HepG2 (cell line): ENCODE measurements at regions not wholly inside any gene's neighbourhood (a gene's known extent, or its start where the extent isn't known, plus 50 kb on each side); places are given as distances from the start of the nearest gene placed in this dataset.

ENCODE experiments used
- ARNT2 ChIP-seq: sonication (generic); formaldehyde crosslinking; IDR thresholded peaks from 2 replicates; pipeline ENCODE4 v1.8.0; 2022; ENCODE audit warnings: mild to moderate bottlenecking, low read depth, missing genetic modification reagents, moderate library complexity
- CBX5 ChIP-seq: sonication (generic); formaldehyde crosslinking; IDR thresholded peaks from 2 replicates; pipeline ENCODE4 v1.4.0; 2020; ENCODE audit warnings: missing genetic modification reagents, borderline replicate concordance
- CHD4 ChIP-seq: fragments of 200-600 bp; sonication (generic); IDR thresholded peaks from 2 replicates; pipeline ENCODE4 v1.7.0; 2017; ENCODE audit warnings: mild to moderate bottlenecking, low read length, borderline replicate concordance
- SP2 ChIP-seq: sonication (generic); formaldehyde crosslinking; IDR thresholded peaks from 2 replicates; pipeline ENCODE4 v1.5.1; 2020; ENCODE audit warnings: mild to moderate bottlenecking, missing genetic modification reagents
- TF ChIP-seq, protein P1 (sequence below): sonication (generic); formaldehyde crosslinking; IDR thresholded peaks from 2 replicates; pipeline ENCODE4 v1.5.0; 2020; ENCODE audit warnings: mild to moderate bottlenecking, missing genetic modification reagents, moderate library complexity
- TF ChIP-seq, protein P2 (sequence below): sonication (generic); formaldehyde crosslinking; IDR thresholded peaks from 2 replicates; pipeline ENCODE4 v1.5.0; 2020; ENCODE audit warnings: missing genetic modification reagents
- TF ChIP-seq, protein P3 (sequence below), 2 experiments: sonication (generic) in 1 of 2; formaldehyde crosslinking in 1 of 2; IDR thresholded peaks; 2 replicates each; pipeline versions ENCODE4 v1.4.0 to v1.6.1; 2018 to 2020; ENCODE audit warnings: missing genetic modification reagents in 2 of 2, borderline replicate concordance in 1 of 2, low read depth in 1 of 2, mild to moderate bottlenecking in 1 of 2, missing biosample characterization in 1 of 2

DNA sequence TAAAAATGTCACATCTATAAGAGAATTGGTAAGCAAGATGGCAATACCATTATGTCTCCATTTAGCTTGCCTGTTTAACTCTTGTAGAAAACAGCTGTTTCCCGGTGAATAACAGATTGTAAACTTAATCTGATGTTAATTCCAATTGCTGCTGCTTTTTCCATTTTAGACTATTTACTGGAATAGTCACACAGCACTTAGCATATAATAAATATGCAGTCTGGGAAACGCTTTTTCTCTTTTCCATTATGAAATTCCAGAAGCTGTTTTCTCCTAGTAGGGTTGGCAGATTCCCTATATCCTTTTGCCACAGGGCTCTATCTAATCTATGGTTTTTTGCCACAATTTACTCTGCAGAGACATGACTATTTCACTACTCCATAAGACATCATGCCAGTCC, 148.0 kb downstream of the CEMIP2 start:
- TF ChIP-seq ARNT2 = no peak
- no peak for TF ChIP-seq SP2 (CRISPR knock-in tag)
- TF ChIP-seq, protein P1, sequence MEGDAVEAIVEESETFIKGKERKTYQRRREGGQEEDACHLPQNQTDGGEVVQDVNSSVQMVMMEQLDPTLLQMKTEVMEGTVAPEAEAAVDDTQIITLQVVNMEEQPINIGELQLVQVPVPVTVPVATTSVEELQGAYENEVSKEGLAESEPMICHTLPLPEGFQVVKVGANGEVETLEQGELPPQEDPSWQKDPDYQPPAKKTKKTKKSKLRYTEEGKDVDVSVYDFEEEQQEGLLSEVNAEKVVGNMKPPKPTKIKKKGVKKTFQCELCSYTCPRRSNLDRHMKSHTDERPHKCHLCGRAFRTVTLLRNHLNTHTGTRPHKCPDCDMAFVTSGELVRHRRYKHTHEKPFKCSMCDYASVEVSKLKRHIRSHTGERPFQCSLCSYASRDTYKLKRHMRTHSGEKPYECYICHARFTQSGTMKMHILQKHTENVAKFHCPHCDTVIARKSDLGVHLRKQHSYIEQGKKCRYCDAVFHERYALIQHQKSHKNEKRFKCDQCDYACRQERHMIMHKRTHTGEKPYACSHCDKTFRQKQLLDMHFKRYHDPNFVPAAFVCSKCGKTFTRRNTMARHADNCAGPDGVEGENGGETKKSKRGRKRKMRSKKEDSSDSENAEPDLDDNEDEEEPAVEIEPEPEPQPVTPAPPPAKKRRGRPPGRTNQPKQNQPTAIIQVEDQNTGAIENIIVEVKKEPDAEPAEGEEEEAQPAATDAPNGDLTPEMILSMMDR (CRISPR knock-in tag) = no peak
- TF ChIP-seq, protein P2, sequence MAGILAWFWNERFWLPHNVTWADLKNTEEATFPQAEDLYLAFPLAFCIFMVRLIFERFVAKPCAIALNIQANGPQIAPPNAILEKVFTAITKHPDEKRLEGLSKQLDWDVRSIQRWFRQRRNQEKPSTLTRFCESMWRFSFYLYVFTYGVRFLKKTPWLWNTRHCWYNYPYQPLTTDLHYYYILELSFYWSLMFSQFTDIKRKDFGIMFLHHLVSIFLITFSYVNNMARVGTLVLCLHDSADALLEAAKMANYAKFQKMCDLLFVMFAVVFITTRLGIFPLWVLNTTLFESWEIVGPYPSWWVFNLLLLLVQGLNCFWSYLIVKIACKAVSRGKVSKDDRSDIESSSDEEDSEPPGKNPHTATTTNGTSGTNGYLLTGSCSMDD = no peak
- no peak for TF ChIP-seq CBX5 (CRISPR knock-in tag)
- TF ChIP-seq CHD4 = no peak
- TF ChIP-seq, protein P3, sequence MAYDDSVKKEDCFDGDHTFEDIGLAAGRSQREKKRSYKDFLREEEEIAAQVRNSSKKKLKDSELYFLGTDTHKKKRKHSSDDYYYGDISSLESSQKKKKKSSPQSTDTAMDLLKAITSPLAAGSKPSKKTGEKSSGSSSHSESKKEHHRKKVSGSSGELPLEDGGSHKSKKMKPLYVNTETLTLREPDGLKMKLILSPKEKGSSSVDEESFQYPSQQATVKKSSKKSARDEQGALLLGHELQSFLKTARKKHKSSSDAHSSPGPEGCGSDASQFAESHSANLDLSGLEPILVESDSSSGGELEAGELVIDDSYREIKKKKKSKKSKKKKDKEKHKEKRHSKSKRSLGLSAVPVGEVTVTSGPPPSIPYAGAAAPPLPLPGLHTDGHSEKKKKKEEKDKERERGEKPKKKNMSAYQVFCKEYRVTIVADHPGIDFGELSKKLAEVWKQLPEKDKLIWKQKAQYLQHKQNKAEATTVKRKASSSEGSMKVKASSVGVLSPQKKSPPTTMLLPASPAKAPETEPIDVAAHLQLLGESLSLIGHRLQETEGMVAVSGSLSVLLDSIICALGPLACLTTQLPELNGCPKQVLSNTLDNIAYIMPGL (CRISPR knock-in tag; IDR thresholded peaks at IDR 0.05; ENCODE audit: borderline replicate concordance in 1 of 2, low read depth in 1 of 2) = no peak
